ENCODE measurements at regions not wholly inside any gene's neighbourhood (a gene's known extent, or its start where the extent isn't known, plus 50 kb on each side); places are given as distances from the start of the nearest gene placed in this dataset.
A peak's percentile ranks its signal among the peaks of the same experiment; 100 is the strongest.

- no peak for DNase-seq
These were observed 412.2 kb upstream of the FAT1 start for GRCh38 chr4:187135878-187136277.

- DNase-seq: no peak
These were observed 415.5 kb upstream of the FAT1 start for GRCh38 chr4:187139141-187139540.

GRCh38 chr4:187141101-187141500 is 417.4 kb upstream of the FAT1 start:
- no peak for DNase-seq

- no peak for DNase-seq
These were observed 425.7 kb upstream of the FAT1 start for GRCh38 chr4:187149229-187149945.

- DNase-seq: no peak
These were observed 433.8 kb upstream of the FAT1 start for GRCh38 chr4:187157380-187157958.

GRCh38 chr4:187158003-187158402 is 434.3 kb upstream of the FAT1 start:
- DNase-seq: no peak

- DNase-seq: no peak
These were observed 436.8 kb upstream of the FAT1 start for GRCh38 chr4:187160486-187160885.

GRCh38 chr4:187166886-187167512 is 443.3 kb upstream of the FAT1 start:
- no peak for DNase-seq

GRCh38 chr4:187171706-187172339 is 448.2 kb upstream of the FAT1 start:
- DNase-seq: no peak

GRCh38 chr4:187172340-187172761 is 448.7 kb upstream of the FAT1 start:
- no peak for DNase-seq

GRCh38 chr4:187174749-187175148 is 451.1 kb upstream of the FAT1 start:
- DNase-seq: no peak

- DNase-seq: no peak
These were observed 451.5 kb upstream of the FAT1 start for GRCh38 chr4:187175197-187175596.

GRCh38 chr4:187176261-187176910 is 452.7 kb upstream of the FAT1 start:
- DNase-seq: no peak

GRCh38 chr4:187178084-187178483 is 454.4 kb upstream of the FAT1 start:
- no peak for DNase-seq

GRCh38 chr4:187178587-187178986 is 454.9 kb upstream of the FAT1 start:
- no peak for DNase-seq

- DNase-seq: peak; percentile 0
These were observed 455.7 kb upstream of the FAT1 start for GRCh38 chr4:187179086-187180058.

GRCh38 chr4:187181054-187181453 is 457.4 kb upstream of the FAT1 start:
- no peak for DNase-seq

GRCh38 chr4:187183346-187183745 is 459.7 kb upstream of the FAT1 start:
- no peak for DNase-seq

GRCh38 chr4:187183826-187184225 is 460.2 kb upstream of the FAT1 start:
- no peak for DNase-seq

GRCh38 chr4:187184508-187184907 is 460.9 kb upstream of the FAT1 start:
- no peak for DNase-seq

GRCh38 chr4:187188118-187188517 is 464.5 kb upstream of the FAT1 start:
- no peak for DNase-seq

- no peak for DNase-seq
These were observed 465.1 kb upstream of the FAT1 start for GRCh38 chr4:187188741-187189140.
